ENCODE measurements at regions not wholly inside any gene's neighbourhood (a gene's known extent, or its start where the extent isn't known, plus 50 kb on each side); places are given as distances from the start of the nearest gene placed in this dataset.

GRCh38 chr9:78089111-78089510, 57.5 kb upstream of the GNAQ start:
- TF ChIP-seq YY1 (IDR thresholded peaks at IDR 0.05; ENCODE audit: insufficient read depth, insufficient read length) = no peak
- no peak for TF ChIP-seq ZNF274 (IDR thresholded peaks at IDR 0.05; ENCODE audit: low read depth, low read length)

Data from NT2/D1 (cell line).